ENCODE measurements at regions not wholly inside any gene's neighbourhood (a gene's known extent, or its start where the extent isn't known, plus 50 kb on each side); places are given as distances from the start of the nearest gene placed in this dataset.

GRCh38 chr20:50273601-50274491 is 83.2 kb downstream of the CEBPB start:
- DNase-seq (ENCODE audit: low spot score): no peak

- DNase-seq (ENCODE audit: low spot score): no peak
Observed at GRCh38 chr20:50274570-50275430, 84.2 kb downstream of the CEBPB start.

- no peak for DNase-seq (ENCODE audit: low spot score)
Observed at GRCh38 chr20:50276119-50277063, 85.8 kb downstream of the CEBPB start.

GRCh38 chr20:50277064-50277415 is 86.4 kb downstream of the CEBPB start:
- no peak for DNase-seq (ENCODE audit: low spot score)

- DNase-seq (ENCODE audit: low spot score): no peak
Observed at GRCh38 chr20:50277460-50278376, 87.1 kb downstream of the CEBPB start.

- no peak for DNase-seq (ENCODE audit: low spot score)
Observed at GRCh38 chr20:50278377-50278683, 87.7 kb downstream of the CEBPB start.

- no peak for DNase-seq (ENCODE audit: low spot score)
Observed at GRCh38 chr20:50278684-50279531, 88.3 kb downstream of the CEBPB start.

- no peak for DNase-seq (ENCODE audit: low spot score)
Observed at GRCh38 chr20:50279988-50280850, 89.6 kb downstream of the CEBPB start.

- no peak for DNase-seq (ENCODE audit: low spot score)
Observed at GRCh38 chr20:50280851-50281655, 90.4 kb downstream of the CEBPB start.

- no peak for DNase-seq (ENCODE audit: low spot score)
Observed at GRCh38 chr20:50281831-50282591, 91.4 kb downstream of the CEBPB start.

GRCh38 chr20:50282592-50283241 is 92.1 kb downstream of the CEBPB start:
- no peak for DNase-seq (ENCODE audit: low spot score)

- no peak for DNase-seq (ENCODE audit: low spot score)
Observed at GRCh38 chr20:50283370-50283769, 92.7 kb downstream of the CEBPB start.

GRCh38 chr20:50283922-50284810 is 93.5 kb downstream of the CEBPB start:
- no peak for DNase-seq (ENCODE audit: low spot score)

- DNase-seq (ENCODE audit: low spot score): no peak
Observed at GRCh38 chr20:50284811-50285375, 94.3 kb downstream of the CEBPB start.

GRCh38 chr20:50285376-50286173 is 94.9 kb downstream of the CEBPB start:
- DNase-seq (ENCODE audit: low spot score): no peak

Measured in hematopoietic multipotent progenitor cell treated with erythropoietin and hydrocortisone succinate and interleukin-3 and kit ligand, for 17 days (in vitro differentiated cells).